MM.1S (cell line): ENCODE measurements at regions not wholly inside any gene's neighbourhood (a gene's known extent, or its start where the extent isn't known, plus 50 kb on each side); places are given as distances from the start of the nearest gene placed in this dataset.

Experiments
- CTCF ChIP-seq: fragments of 300-600 bp; sonication (generic); IDR thresholded peaks from 2 replicates; pipeline ENCODE4 v1.5.1; 2016; ENCODE audit warnings: antibody characterized with exemption, low read length, mixed read lengths
- EZH2 ChIP-seq: fragments of 300-600 bp; sonication (generic); optimal IDR thresholded peaks from 2 replicates; pipeline ENCODE3; 2017; ENCODE audit warnings: low read depth, mild to moderate bottlenecking, antibody characterized with exemption, low read length, mixed read lengths
- EZH2phosphoT487 ChIP-seq: fragments of 300-600 bp; sonication (generic); IDR thresholded peaks from 2 replicates; pipeline ENCODE4 v1.6.1; 2018; ENCODE audit warnings: antibody characterized with exemption, low read length

DNA sequence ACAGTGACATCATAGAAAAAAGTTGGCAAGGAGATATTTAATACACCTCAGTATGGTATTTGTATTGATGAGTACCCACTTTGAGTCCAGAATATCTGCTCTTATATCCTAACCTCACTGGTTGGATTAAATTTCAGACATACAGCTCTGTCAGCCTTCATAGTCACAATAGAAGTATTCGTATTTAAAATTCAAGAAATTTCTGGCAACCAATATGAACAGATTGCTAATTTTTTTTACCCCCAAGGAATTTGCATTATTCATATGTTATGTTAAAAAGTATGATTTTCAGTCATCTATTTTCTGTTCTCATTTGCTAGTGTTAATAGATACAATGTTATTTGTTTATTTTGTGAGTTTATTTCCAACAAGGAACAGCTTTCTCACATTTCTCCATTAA, 1306.8 kb upstream of the NXPH2 start:
- TF ChIP-seq CTCF: no peak
- no peak for TF ChIP-seq EZH2
- no peak for TF ChIP-seq EZH2phosphoT487
